Right lobe of liver (tissue), 4 donors: ENCODE measurements at regions not wholly inside any gene's neighbourhood (a gene's known extent, or its start where the extent isn't known, plus 50 kb on each side); places are given as distances from the start of the nearest gene placed in this dataset.

Experiments used
- POLR2A ChIP-seq: fragments of 450-650 bp; IDR thresholded peaks from one replicate; pipeline ENCODE4 v1.6.1; 2017; ENCODE audit warnings: antibody characterized with exemption, mild to moderate bottlenecking
- TF ChIP-seq, protein P1 (sequence below), 4 donors: fragments of 200-600 bp in 3 of 4; fragments of 450-650 bp in 1 of 4; IDR thresholded peaks; one replicate each; pipeline versions ENCODE4 v1.5.1 to v1.8.0; 2016 to 2022; ENCODE audit warnings: antibody characterized with exemption in 4 of 4, mild to moderate bottlenecking in 2 of 4
- donor health status: DM: no; HTN: no; CAD: no.
- donor health status: DM: no; HTN: no; CAD: no.
- donor health status: DM: no; HTN: yes; CAD: no.

GRCh38 chr4:125838924-125839323, 524.2 kb downstream of the FAT4 start:
- TF ChIP-seq, protein P1, sequence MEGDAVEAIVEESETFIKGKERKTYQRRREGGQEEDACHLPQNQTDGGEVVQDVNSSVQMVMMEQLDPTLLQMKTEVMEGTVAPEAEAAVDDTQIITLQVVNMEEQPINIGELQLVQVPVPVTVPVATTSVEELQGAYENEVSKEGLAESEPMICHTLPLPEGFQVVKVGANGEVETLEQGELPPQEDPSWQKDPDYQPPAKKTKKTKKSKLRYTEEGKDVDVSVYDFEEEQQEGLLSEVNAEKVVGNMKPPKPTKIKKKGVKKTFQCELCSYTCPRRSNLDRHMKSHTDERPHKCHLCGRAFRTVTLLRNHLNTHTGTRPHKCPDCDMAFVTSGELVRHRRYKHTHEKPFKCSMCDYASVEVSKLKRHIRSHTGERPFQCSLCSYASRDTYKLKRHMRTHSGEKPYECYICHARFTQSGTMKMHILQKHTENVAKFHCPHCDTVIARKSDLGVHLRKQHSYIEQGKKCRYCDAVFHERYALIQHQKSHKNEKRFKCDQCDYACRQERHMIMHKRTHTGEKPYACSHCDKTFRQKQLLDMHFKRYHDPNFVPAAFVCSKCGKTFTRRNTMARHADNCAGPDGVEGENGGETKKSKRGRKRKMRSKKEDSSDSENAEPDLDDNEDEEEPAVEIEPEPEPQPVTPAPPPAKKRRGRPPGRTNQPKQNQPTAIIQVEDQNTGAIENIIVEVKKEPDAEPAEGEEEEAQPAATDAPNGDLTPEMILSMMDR (IDR thresholded peaks at IDR 0.05): no peak
- TF ChIP-seq POLR2A: no peak
